Stomach (tissue), 4 donors: ENCODE measurements at regions not wholly inside any gene's neighbourhood (a gene's known extent, or its start where the extent isn't known, plus 50 kb on each side); places are given as distances from the start of the nearest gene placed in this dataset.

Source experiments
- POLR2A ChIP-seq, 4 donors: fragments of 450-650 bp; IDR thresholded peaks; one replicate each; pipeline ENCODE4 v1.6.1; 2016; ENCODE audit warnings: antibody characterized with exemption in 4 of 4, control low read depth in 2 of 4, mild to moderate bottlenecking in 1 of 4, moderate library complexity in 1 of 4
- POLR2AphosphoS5 ChIP-seq, 3 donors: sonication (generic); formaldehyde crosslinking; IDR thresholded peaks; one replicate each; pipeline ENCODE4 v1.6.1; 2016; ENCODE audit warnings: antibody characterized with exemption in 3 of 3
- TF ChIP-seq, protein P1 (sequence below), 7 experiments: fragments of 450-650 bp in 4 of 7; fragments of 200-600 bp in 3 of 7; sonication (generic) in 3 of 7; IDR thresholded peaks; one replicate each; pipeline ENCODE4 v1.5.1; 2016 to 2019; ENCODE audit warnings: antibody characterized with exemption in 7 of 7, control low read depth in 2 of 7, mild to moderate bottlenecking in 1 of 7

DNA sequence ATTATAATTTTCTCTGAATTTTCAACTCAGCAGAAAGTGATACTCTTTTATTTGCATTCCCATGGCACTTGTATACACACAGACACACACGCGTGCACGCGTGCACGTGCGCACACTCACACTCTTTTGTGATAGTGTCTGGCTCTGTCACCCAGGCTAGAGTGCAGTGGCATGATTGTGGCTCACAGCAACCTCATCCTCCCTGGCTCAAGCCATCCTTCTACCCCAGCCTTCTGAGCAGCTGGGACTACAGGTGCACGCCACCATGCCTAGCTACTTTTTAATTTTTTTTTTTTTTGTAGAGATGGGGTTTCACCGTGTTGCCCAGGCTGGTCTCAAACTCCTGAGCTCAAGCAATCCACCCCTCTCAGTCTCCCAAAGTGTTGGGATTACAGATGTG is 123.2 kb downstream of the MC4R start:
- TF ChIP-seq POLR2AphosphoS5 (IDR thresholded peaks at IDR 0.05) (no peak), POLR2A (IDR thresholded peaks at IDR 0.05) (no peak)
- TF ChIP-seq, protein P1, sequence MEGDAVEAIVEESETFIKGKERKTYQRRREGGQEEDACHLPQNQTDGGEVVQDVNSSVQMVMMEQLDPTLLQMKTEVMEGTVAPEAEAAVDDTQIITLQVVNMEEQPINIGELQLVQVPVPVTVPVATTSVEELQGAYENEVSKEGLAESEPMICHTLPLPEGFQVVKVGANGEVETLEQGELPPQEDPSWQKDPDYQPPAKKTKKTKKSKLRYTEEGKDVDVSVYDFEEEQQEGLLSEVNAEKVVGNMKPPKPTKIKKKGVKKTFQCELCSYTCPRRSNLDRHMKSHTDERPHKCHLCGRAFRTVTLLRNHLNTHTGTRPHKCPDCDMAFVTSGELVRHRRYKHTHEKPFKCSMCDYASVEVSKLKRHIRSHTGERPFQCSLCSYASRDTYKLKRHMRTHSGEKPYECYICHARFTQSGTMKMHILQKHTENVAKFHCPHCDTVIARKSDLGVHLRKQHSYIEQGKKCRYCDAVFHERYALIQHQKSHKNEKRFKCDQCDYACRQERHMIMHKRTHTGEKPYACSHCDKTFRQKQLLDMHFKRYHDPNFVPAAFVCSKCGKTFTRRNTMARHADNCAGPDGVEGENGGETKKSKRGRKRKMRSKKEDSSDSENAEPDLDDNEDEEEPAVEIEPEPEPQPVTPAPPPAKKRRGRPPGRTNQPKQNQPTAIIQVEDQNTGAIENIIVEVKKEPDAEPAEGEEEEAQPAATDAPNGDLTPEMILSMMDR (IDR thresholded peaks at IDR 0.05) = no peak
